Esophagus squamous epithelium (tissue), 5 donors: ENCODE measurements at regions not wholly inside any gene's neighbourhood (a gene's known extent, or its start where the extent isn't known, plus 50 kb on each side); places are given as distances from the start of the nearest gene placed in this dataset.

Source experiments
- DNase-seq: peaks from one replicate; lab custom pipeline; 2025; lab: John Stamatoyannopoulos, UW
- H3K27ac ChIP-seq, 4 donors: fragments of 200-600 bp; sonication (generic); one replicate each; pipeline ENCODE4 v1.5.1; 2016 to 2019; ENCODE audit warnings: mild to moderate bottlenecking in 1 of 4
- H3K27me3 ChIP-seq, 4 donors: fragments of 200-600 bp; sonication (generic); 1 replicate in 3 of 4; 2 replicates in 1 of 4; pipeline versions ENCODE4 v1.5.1 to v1.6.0; 2017 to 2021; ENCODE audit warnings: antibody characterized with exemption in 1 of 4
- H3K36me3 ChIP-seq, 3 donors: fragments of 200-600 bp; sonication (generic); one replicate each; pipeline ENCODE4 v1.5.1; 2016 to 2019
- H3K4me1 ChIP-seq, 3 donors: fragments of 200-600 bp; sonication (generic); one replicate each; pipeline ENCODE4 v1.5.1; 2017 to 2019
- H3K4me3 ChIP-seq, 4 donors: fragments of 200-600 bp; sonication (generic); 1 replicate in 3 of 4; 2 replicates in 1 of 4; pipeline ENCODE4 v1.5.1; 2016 to 2019; ENCODE audit warnings: mild to moderate bottlenecking in 2 of 4, moderate library complexity in 1 of 4
- H3K9me3 ChIP-seq, 3 donors: fragments of 200-600 bp; sonication (generic); one replicate each; pipeline ENCODE4 v1.5.1; 2016 to 2019
- CTCF ChIP-seq, 6 experiments: fragments of 450-650 bp in 4 of 6; fragments of 200-600 bp in 2 of 6; sonication (generic) in 2 of 6; IDR thresholded peaks; one replicate each; pipeline ENCODE4 v1.5.1; 2016 to 2019; ENCODE audit warnings: antibody characterized with exemption in 6 of 6, mild to moderate bottlenecking in 4 of 6, moderate library complexity in 4 of 6
- POLR2A ChIP-seq, 4 donors: fragments of 450-650 bp; IDR thresholded peaks; one replicate each; pipeline ENCODE4 v1.6.1; 2017; ENCODE audit warnings: antibody characterized with exemption in 4 of 4, mild to moderate bottlenecking in 4 of 4, moderate library complexity in 3 of 4
- WGBS, 2 donors: methylation state at CpG; one replicate each; pipeline ENCODE4 v1.1.5; 2018; 5-methylcytosine and 5-hydroxymethylcytosine counted together
- intact Hi-C: fragments of 100-400 bp; cut with DNase I; formaldehyde crosslinking; loops from one replicate; pipeline ENCODE4 v1.15.0; 2022
- donor health status: DM: yes; HTN: yes; CAD: no.

GRCh38 chr3:64872345-64872744 is 184.5 kb upstream of the ADAMTS9 start:
- Histone ChIP-seq H3K27me3 (no peaks in the 10 kb centered on the region), H3K27ac (no peak overlapping the region), H3K9me3 (peaks cover 0 to 8% (median 0%) of the 10 kb centered on the region in 3 donors), H3K4me3 (no peak overlapping the region), H3K4me1 (no peaks in the 10 kb centered on the region), H3K36me3 (no peaks in the 10 kb centered on the region)
- intact Hi-C loops: no loop called here
- TF ChIP-seq POLR2A (IDR thresholded peaks at IDR 0.05) (no peak), CTCF (IDR thresholded peaks at IDR 0.05) (no peak)
- DNase-seq: no peak

GRCh38 chr3:64871834-64872249 is 184.0 kb upstream of the ADAMTS9 start:
- Histone ChIP-seq H3K27ac (no peak overlapping the region), H3K9me3 (peaks cover 0 to 8% (median 0%) of the 10 kb centered on the region in 3 donors), H3K27me3 (no peaks in the 10 kb centered on the region), H3K4me1 (no peaks in the 10 kb centered on the region), H3K4me3 (no peak overlapping the region), H3K36me3 (no peaks in the 10 kb centered on the region)
- WGBS, 2 donors: 61 to 67% methylated on average over 2 of the region's 2 CpGs
- intact Hi-C loops: no loop called here
- TF ChIP-seq POLR2A (IDR thresholded peaks at IDR 0.05) (no peak), CTCF (IDR thresholded peaks at IDR 0.05) (no peak)
- no peak for DNase-seq

- 63 to 75% methylated on average over 4 of the region's 4 CpGs for WGBS, 2 donors
- H3K4me3 ChIP-seq: no peak overlapping the region
- no peak for DNase-seq
- no peak overlapping the region for H3K27ac ChIP-seq
- H3K27me3 ChIP-seq: no peaks in the 10 kb centered on the region
- intact Hi-C loops: no loop called here
- peaks cover 0 to 8% (median 0%) of the 10 kb centered on the region in 3 donors for H3K9me3 ChIP-seq
- H3K36me3 ChIP-seq: no peaks in the 10 kb centered on the region
- no peaks in the 10 kb centered on the region for H3K4me1 ChIP-seq
- TF ChIP-seq POLR2A (IDR thresholded peaks at IDR 0.05) (no peak), CTCF (IDR thresholded peaks at IDR 0.05) (no peak)
These were observed 183.3 kb upstream of the ADAMTS9 start for GRCh38 chr3:64870876-64871646.

- no peak overlapping the region for H3K4me3 ChIP-seq
- DNase-seq: no peak
- TF ChIP-seq POLR2A (IDR thresholded peaks at IDR 0.05): no peak
- no peak for TF ChIP-seq CTCF (IDR thresholded peaks at IDR 0.05)
- intact Hi-C loops: no loop called here
- no peak overlapping the region for H3K27ac ChIP-seq
- H3K9me3 ChIP-seq: peaks cover 0 to 8% (median 0%) of the 10 kb centered on the region in 3 donors
- WGBS, 2 donors: 54 to 77% methylated on average over 2 of the region's 2 CpGs
- H3K27me3 ChIP-seq: no peaks in the 10 kb centered on the region
- no peaks in the 10 kb centered on the region for H3K4me1 ChIP-seq
- no peaks in the 10 kb centered on the region for H3K36me3 ChIP-seq
These were observed 179.4 kb upstream of the ADAMTS9 start for GRCh38 chr3:64867224-64867623.

- H3K4me1 ChIP-seq: no peaks in the 10 kb centered on the region
- intact Hi-C loops: no loop called here
- 51 to 62% methylated on average over 4 of the region's 4 CpGs for WGBS, 2 donors
- DNase-seq: no peak
- H3K9me3 ChIP-seq: peaks cover 0 to 8% (median 0%) of the 10 kb centered on the region in 3 donors
- no peaks in the 10 kb centered on the region for H3K27me3 ChIP-seq
- no peak overlapping the region for H3K27ac ChIP-seq
- TF ChIP-seq POLR2A (IDR thresholded peaks at IDR 0.05) (no peak), CTCF (IDR thresholded peaks at IDR 0.05) (no peak)
- H3K36me3 ChIP-seq: no peaks in the 10 kb centered on the region
- H3K4me3 ChIP-seq: no peak overlapping the region
These were observed 178.2 kb upstream of the ADAMTS9 start for GRCh38 chr3:64865839-64866570.
